Neural crest cell (in vitro differentiated cells): ENCODE measurements at regions not wholly inside any gene's neighbourhood (a gene's known extent, or its start where the extent isn't known, plus 50 kb on each side); places are given as distances from the start of the nearest gene placed in this dataset.

Source experiments
- DNase-seq: peaks from one replicate; pipeline ENCODE4 v3.0.0; 2021; ENCODE audit warnings: low read depth, mixed read lengths, low spot score
- H3K27ac Mint-ChIP-seq: one replicate; pipeline ENCODE4 v1.8.0; 2021; ENCODE audit warnings: mild to moderate bottlenecking, mixed read lengths; ENCODE audit not compliant: unreplicated experiment
- H3K27me3 Mint-ChIP-seq: 2 replicates; pipeline ENCODE4 v1.8.0; 2021; ENCODE audit warnings: low read depth, mild to moderate bottlenecking, mixed read lengths
- H3K36me3 Mint-ChIP-seq: 2 replicates; pipeline ENCODE4 v1.8.0; 2021; ENCODE audit warnings: low read depth, mild to moderate bottlenecking, mixed read lengths
- H3K4me1 Mint-ChIP-seq: 2 replicates; pipeline ENCODE4 v1.8.0; 2021; ENCODE audit warnings: mixed read lengths
- H3K4me3 Mint-ChIP-seq: one replicate; pipeline ENCODE4 v1.8.0; 2021; ENCODE audit warnings: mild to moderate bottlenecking, mixed read lengths
- H3K9me3 Mint-ChIP-seq: 2 replicates; pipeline ENCODE4 v1.8.0; 2021; ENCODE audit warnings: mixed read lengths
- CTCF ChIP-seq: fragments of 200-600 bp; sonication (generic); conservative IDR thresholded peaks from 2 replicates; pipeline ENCODE4 v1.5.0; 2021; ENCODE audit warnings: antibody characterized with exemption, mild to moderate bottlenecking

GRCh38 chr15:96407482-96407881, 77.0 kb downstream of the NR2F2 start:
- peak overlapping the region; percentile 32 for H3K4me3 Mint-ChIP-seq
- H3K9me3 Mint-ChIP-seq = no peaks in the 10 kb centered on the region
- no peak for TF ChIP-seq CTCF
- no peak overlapping the region for H3K27ac Mint-ChIP-seq
- peaks cover 80% of the 10 kb centered on the region for H3K27me3 Mint-ChIP-seq
- DNase-seq = no peak
- H3K4me1 Mint-ChIP-seq = peaks cover 50% of the 10 kb centered on the region
- no peaks in the 10 kb centered on the region for H3K36me3 Mint-ChIP-seq

DNA sequence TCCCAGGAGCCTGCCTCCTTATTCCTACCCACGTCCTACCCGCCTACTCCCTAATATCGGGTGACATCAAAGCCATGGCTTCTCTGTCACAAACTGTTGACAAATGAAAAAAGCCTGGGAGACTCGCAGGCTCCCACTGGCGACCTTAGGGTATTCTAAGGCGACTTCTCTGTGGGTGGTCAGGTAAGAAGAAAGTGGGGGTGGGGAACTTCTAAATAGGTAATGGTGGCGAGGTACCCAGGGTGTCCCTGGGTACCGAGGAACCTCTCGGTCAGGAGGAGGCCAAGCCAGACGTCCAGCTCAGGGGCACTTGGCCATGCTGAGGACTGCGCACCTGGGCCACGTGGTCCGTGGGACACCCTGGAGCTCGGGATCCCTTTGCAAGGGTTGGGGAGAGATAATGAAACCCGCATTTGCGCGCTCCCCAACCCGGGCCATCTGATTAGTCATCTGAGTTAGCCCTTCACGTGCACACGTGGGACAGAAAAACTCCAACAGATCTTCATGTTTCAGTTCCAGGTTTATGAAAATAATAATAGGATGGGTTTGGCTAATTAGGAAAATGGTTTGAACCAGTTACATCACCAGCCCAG, 78.2 kb downstream of the NR2F2 start:
- Mint-ChIP-seq H3K9me3 (no peaks in the 10 kb centered on the region), H3K4me3 (peak overlapping the region; percentile 78), H3K4me1 (peaks cover 52% of the 10 kb centered on the region), H3K36me3 (no peaks in the 10 kb centered on the region), H3K27ac (no peak overlapping the region), H3K27me3 (peaks cover 89% of the 10 kb centered on the region)
- no peak for TF ChIP-seq CTCF
- no peak for DNase-seq

DNA sequence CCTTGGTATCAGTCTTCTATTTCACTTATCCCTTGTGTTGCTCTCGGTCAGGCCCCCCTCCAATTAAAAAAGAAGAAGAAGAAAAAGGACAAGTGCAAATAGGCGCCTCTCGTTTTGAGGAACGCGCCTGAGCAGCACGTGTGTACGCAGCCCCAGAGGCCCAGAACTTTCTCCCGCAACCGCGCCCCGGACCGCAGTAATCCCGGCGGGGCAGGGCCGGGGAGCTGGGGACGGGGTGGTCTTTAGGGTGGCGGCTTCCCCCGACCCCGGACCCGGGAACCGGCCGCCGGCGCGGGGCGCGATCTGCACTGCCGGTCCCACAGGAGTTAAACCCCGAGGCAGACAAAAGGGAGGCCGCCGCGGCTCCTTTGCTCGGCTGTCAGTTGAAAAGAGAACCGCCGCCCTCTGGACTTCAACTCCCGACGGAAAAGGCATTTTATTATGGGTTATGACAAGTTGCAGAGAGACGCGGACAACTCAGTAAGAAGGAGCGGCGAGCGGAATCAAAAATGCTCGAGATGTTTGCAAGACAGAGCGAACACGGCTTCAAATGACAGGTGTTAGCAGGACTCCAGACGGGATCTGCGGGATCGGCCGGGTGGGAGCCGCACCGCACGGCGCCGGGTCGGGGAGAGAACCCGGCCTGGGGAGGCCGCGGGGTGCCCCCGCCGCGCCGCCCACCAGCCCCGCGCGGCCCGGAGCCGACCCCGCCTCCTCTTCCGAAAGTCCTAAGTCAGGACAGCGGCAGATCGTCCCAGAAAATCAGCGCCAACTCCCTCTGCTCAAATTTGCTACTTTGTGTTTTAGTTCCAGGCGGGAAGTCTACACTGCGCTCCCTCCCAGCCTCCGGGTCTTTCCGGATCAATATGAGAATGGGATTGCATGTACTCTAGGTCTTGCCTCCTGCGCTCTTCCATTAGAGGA, 79.0 kb downstream of the NR2F2 start:
- Mint-ChIP-seq H3K36me3 (no peaks in the 10 kb centered on the region), H3K4me3 (peak overlapping the region; percentile 78), H3K9me3 (no peaks in the 10 kb centered on the region), H3K4me1 (peaks cover 60% of the 10 kb centered on the region), H3K27ac (no peak overlapping the region), H3K27me3 (peaks cover 95% of the 10 kb centered on the region)
- no peak for DNase-seq
- no peak for TF ChIP-seq CTCF

GRCh38 chr15:96410175-96411055, 79.9 kb downstream of the NR2F2 start:
- Mint-ChIP-seq H3K27ac (peak overlapping the region; percentile 38), H3K4me3 (peak overlapping the region; percentile 78), H3K4me1 (peaks cover 68% of the 10 kb centered on the region), H3K9me3 (no peaks in the 10 kb centered on the region), H3K36me3 (no peaks in the 10 kb centered on the region), H3K27me3 (peaks cover 99% of the 10 kb centered on the region)
- DNase-seq = no peak
- TF ChIP-seq CTCF = no peak
